HG03442 (cell line): ENCODE measurements at regions not wholly inside any gene's neighbourhood (a gene's known extent, or its start where the extent isn't known, plus 50 kb on each side); places are given as distances from the start of the nearest gene placed in this dataset.
A peak's percentile ranks its signal among the peaks of the same experiment; 100 is the strongest.
"Not testable (repeated sequence)": the region's sequence is repeated elsewhere in the genome, so short reads cannot be mapped to it uniquely, and the experiment has no call there.

Experiments used
- ATAC-seq: cut with Tn5 transposase; IDR thresholded peaks from one replicate; pipeline ENCODE4 v1.9.1; 2021; ENCODE audit warnings: mild to moderate bottlenecking, moderate library complexity; ENCODE audit not compliant: unreplicated experiment

DNA sequence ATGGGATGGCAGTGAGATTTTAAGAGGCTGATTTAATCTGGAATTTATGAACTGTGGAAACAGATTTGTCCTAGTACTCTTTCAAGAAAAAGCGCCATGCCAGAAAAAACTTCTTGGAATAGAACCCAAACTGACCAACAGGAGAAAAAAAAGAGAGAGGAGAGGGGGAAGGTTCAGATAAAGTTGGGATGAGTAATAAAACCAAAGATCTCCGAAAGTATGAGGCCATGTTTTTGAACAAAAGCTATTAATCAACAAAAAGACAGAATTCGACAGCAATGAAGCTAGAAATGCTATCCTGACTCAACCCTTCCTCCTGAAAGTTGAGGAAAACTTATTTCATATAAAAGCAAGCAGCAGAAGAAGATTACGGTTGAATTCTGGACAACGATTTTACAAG is 135.5 kb downstream of the CEMIP2 start:
- ATAC-seq: no peak

DNA sequence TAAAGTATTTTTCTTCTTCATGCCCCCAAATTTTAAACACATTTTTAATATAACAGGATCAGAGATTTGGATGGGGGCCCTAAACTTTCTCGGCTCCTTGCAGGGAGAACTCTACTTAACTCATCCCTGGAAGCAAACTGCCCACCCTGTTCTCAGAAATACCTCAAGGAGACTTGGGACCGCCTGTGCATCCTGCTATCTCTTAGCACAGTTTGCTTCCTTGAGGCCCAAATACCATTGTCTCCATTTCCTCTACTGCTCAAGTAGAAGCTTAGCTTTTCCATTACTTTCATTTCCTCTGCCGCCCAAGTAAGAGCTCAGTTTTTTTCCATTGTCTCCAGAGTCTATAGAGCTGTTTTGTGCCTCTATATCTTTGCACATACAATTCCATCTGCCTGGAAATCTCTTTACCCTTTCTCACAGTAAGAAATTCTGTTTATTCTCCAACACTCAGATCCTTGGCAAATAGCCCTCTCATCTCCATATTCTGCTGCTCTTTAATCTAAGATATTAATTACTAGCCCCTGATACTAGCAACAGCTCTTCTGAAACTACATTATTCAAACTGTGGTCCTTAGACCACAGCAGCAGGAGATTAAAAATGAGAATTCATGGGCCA is 137.8 kb downstream of the CEMIP2 start:
- ATAC-seq: no peak

DNA sequence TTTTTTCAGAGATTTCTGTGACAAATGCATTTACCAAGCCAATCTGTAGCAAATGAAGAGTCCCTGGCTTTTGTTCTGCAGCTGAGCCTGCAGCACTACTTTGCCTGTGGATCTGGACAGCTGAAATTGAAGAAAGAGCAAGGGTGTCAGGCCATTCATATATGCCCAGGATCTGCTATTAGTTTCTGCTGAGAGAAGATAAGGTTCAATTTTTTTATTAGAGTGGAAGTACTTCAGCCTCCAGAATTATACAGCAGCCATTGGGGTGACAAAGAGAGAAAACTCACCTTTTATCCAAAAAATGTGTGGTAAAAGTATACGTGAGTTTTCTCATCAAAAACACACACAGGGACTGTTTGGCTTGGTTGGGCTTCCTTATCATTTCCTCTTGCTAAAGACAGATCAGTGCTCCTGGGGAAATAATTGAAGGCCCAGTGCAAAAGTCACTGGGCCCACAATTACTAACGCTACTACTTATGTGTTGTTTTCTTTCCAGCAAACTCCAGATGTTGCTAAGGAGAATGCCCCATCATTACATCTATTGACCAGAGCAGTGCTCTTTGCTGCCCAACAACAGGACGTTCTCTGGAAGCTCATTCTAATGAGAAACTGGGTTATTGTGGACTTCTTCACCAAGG is 138.6 kb downstream of the CEMIP2 start:
- no peak for ATAC-seq

DNA sequence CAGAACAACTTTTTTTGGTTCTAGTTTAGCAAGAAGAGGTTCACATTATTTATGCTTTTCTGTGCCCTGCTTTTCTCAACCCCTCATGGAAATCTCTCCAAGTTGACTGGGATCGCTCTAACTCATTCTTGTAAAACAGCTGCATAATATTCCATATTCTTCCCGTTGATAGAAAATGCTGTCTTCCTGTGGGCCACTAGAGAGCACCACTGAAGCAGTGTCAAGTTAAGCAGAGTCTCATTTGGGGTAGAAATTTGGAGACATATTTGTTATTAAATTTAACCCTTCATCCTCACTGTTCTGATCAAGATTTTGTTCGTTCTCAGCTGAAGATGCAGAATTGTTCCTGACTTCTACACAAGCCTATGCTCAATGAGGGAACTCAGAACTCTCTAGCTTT is 140.1 kb downstream of the CEMIP2 start:
- ATAC-seq: no peak

DNA sequence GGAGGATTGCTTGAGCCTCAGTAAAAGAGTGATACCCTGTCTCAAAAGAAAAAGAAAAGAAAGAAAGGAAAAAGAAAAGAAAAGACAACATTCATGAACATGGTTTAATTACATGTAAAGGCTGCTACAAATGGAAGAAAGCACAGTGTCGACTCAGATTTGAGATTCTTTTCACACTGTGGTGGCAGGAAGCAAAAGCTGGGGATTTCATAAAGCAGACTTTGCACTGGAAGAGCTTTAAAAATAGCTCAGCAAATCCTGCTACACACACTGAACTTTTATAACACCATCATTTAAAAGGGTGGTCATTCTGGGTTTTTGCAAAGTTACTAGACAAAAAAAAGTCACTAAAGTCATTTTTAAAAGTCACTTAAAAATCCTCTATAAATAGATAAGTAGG is 140.8 kb downstream of the CEMIP2 start:
- no peak for ATAC-seq

DNA sequence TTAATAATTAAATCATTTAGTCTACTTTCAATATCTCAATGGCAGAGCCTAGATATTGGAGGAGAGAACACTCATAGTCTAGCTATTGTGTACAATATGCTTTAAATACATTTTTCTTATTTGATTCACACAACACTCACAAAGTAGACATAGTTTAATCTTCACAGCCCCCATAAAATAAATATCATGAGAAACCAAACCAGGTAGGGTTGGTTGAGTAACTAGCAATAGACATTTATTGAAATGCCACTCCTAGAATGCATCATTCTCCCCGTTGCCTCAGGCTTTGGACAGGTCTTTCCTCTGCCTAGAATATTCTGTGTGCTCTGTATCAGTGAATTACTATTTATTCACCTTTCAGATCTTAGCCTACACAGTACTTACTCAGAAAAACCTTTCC is 141.9 kb downstream of the CEMIP2 start:
- no peak for ATAC-seq

DNA sequence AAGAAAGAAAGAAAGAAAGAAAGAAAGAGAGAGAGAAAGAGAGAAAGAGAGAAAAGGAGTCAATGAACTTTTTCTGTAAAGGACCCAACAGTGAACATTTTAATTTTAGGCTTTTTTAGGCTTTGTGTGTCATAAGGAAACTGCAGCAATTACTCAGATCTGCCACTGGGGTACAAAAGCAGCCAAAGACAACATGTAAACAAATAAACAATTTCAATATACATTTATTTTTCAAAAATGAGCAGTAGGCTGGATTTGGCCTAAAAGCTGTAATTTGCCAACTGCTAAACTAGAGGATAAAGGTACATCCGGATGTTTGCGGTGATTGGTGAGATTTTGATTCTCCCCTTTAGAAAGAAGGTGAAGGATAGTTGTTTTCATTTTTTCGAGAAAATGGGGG is 143.6 kb downstream of the CEMIP2 start:
- no peak for ATAC-seq

DNA sequence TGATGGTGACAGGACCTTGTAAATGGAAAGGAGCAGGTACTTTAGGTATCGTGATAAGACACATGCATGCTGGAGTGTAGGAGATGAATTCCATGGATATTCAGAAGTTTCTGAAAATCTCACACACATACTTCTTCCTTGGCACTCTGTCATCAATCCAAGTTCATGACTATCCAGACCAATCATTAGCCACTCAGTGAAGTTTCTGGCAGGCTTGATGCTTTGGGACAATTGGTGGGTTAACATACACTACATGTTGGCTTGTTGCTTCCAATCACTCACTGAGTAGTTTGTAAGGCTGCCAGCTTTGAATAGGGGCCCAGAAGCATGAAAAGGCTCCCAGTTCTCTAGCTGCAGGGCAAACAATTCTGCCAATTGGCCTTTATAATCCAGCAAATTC is 147.6 kb downstream of the CEMIP2 start:
- ATAC-seq: no peak

DNA sequence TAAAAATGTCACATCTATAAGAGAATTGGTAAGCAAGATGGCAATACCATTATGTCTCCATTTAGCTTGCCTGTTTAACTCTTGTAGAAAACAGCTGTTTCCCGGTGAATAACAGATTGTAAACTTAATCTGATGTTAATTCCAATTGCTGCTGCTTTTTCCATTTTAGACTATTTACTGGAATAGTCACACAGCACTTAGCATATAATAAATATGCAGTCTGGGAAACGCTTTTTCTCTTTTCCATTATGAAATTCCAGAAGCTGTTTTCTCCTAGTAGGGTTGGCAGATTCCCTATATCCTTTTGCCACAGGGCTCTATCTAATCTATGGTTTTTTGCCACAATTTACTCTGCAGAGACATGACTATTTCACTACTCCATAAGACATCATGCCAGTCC is 148.0 kb downstream of the CEMIP2 start:
- no peak for ATAC-seq

DNA sequence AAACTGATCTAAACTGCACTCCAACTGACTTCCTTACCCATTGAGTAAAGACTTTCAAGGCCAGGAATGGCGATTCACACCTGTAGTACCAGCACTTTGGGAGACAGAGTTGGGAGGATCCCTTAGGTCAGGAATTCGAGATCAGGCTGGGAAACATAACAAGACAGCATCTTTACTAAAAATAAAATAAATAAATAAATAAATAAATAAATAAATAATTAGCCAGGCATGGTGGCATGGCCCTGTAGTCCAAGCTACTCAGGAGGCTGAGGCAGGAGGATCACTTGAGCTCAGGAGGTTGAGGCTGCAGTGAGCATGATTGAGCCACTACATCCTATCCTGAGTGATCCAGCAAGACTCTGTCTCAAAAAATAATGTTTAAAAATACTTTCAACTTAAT is 148.4 kb downstream of the CEMIP2 start:
- ATAC-seq: no peak

DNA sequence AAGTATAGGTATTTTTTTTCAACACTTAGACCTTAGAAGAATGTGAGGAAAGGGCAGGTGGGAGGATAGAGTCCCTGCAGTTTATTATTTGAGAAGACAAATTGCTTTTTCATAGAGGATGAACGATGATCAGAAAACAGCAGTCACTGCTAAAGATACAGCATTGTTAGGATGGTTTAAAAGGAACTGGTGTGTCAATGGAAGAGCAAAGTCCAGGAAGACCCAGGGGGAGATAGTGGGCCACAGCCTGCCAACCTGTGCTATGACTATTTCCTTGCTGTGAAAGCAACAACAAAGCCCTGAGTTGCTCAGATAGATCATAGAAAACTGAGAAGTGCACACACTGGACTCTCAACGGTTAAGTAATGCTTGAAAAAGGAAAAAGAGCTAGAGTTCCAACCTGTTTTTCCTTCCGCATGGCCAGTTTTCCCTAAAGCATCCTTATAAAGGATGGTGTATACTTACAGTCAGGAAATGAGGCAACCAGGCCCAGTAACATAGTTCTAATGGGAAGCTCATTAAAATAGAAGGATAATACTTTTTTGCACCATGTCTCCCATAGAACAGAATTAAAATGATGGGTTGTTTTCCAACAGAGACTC is 153.8 kb downstream of the CEMIP2 start:
- no peak for ATAC-seq

DNA sequence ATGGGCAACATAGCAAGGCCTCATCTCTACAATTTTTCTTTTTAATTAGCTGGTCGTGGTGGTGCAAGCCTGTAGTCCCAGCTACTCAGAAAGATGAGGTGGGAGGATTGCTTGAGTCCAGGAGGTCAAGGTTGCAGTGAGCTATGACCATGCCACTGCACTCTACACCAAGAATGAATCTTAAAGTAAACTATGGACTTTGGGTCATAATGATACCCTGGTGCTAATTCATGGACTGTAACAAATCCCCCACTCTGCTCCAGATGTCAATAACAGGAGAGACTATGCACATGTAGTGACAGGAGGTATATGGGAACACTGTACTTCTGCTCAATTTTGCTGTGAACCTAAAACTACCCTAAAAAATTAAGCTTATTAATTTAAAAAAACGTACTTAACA is 155.4 kb downstream of the CEMIP2 start:
- ATAC-seq: no peak

DNA sequence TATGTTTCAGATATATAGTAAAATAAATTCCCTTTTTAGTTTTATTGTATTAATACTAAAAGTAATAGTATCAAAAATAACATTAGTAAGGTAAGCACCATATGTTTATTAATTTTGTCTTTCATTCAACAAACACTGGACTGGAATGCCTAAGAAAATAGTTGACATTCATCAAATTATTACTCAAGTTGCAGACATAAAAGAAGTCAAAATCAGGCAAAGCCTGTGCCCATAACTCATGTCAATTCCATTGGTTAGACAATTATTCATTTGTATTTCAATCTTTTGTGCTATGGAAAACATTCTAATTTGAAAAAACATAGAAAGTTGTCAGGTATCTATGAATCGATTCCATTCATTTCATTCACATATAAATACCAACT is 158.9 kb downstream of the CEMIP2 start:
- ATAC-seq: no peak

DNA sequence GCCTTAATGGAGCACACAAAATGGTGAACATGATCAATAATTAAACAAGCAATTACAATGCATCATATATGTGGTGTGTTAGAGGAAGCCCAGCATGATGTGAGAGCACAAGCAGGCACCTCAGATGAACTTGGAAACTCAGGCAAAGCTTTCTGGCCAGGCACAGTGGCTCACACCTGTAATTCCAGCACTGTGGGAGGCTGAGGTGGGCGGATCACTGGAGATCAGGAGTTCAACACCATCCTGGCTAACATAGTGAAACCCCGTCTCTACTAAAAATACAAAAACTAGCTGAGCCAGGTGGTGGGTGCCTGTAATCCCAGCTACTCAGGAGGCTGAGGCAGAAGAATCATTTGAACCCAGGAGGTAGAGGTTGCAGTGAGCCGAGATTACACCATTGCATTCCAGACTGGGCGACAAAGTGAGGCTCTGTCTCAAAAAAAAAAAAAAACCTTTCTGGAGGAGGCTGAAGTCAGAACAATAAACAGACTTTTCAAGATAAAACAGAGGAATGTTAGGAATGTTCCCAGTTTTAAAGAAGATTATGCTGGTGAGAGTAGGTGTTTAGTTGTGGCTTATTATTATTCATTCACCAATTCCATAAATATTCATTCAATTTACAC is 159.4 kb downstream of the CEMIP2 start:
- ATAC-seq: no peak

DNA sequence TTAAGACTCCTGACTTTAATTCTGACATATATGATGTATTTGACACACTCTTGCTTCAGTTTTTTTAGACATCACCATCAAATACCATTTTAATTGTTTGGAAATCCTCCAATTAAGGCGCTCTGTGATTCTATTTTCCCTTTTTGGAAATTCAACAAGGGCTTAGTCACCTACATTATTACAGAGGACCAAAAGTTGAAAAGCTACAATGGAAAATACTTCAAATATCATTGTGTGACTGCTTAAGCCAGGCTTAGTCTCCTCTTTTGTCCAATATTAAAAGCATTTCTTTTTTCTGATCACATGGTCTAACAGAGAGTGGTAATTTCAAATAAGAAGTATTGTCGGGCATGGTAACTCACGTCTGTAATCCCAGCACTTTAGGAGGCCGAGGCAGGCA is 160.3 kb downstream of the CEMIP2 start:
- no peak for ATAC-seq

DNA sequence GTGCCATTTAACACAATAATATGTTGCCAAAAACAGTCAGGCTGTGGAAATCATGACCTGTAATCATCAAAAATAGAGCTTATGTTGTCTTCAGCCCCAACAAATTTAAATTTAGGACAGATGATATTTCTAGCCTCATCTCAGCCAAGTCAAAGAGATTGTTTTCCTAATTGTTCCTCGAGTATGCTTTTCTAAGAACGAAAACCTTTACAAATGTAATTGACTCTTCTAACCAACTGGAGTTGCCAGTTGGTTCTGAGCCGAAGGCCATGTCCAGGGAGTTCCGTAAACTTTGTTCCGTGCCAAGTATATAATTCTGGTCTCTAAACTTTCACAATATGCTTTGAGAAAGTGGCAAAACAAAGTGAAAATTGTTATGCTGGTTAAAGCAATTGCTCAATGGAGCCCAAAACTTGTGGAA is 160.8 kb downstream of the CEMIP2 start:
- no peak for ATAC-seq

DNA sequence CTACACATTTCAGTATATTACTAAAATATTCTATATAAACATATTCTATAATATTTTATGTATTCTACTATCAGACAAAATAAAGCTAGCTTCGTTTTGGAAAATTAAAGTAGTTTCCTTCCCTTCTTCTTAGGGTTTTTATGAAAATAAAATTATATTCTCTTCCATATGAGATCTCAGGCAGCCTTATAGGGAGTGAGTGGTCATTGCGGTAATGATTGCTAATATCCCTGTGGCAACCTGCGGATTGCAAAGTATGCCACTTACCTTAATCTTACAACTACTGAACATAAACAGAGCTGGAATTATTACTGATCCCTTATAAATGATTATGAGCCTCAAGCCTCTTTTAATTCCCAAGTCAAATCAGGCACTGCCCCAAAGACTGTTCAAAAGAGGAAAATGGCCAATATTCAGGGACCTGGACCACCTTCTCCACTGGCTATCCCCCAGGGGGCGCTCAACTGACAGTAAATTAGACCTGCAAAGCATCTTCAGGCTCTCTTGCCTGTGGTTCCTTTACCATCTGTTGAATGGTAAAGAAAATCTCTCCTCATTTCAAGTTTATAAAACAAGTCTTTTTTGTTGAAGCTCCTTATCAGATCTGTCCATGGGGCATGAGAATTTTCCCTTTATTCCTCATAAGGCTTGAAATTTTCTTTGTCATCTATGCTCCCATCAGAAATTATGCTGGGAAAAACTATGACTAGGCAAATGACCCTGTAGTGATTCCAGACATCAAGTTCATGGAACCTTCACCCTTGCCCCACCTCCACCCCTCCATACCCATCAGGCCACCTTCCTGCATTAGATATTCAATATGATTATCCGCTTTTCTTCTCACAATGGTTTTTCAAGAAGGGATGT is 163.9 kb downstream of the CEMIP2 start:
- peak; percentile 92 for ATAC-seq

DNA sequence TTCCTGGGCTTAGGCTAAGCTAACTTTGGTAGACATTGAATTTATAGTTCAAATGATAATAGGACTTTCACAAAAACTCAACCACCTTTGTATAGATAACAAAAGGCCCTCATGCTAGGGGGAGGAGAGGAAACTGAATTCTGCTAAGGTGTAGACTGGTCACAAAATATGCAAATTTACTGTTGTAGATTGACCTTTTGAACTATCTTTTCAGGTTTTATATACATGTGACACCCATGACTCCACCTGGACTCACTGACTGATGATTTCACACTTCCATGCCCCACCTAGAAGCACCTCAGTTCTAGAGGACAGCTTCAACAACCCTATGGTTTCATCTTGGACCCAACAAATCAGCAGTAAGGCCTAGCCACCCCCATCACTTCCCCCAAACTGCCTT is 165.7 kb downstream of the CEMIP2 start:
- ATAC-seq: no peak

DNA sequence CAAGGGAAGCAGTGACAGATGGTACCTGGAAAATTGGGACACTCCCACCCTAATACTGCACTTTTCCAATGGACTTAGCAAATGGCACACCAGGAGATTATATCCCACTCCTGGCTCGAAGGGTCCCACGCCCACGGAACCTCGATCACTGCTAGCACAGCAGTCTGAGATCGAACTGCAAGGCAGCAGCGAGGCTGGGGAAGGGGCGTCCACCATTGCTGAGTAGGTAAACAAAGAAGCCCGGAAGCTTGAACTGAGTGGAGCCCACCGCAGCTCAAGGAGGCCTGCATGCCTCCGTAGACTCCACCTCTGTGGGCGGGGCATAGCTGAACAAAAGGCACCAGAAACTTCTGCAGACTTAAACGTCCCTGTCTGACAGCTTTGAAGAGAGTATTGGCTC is 172.6 kb downstream of the CEMIP2 start:
- ATAC-seq: not testable (repeated sequence)

DNA sequence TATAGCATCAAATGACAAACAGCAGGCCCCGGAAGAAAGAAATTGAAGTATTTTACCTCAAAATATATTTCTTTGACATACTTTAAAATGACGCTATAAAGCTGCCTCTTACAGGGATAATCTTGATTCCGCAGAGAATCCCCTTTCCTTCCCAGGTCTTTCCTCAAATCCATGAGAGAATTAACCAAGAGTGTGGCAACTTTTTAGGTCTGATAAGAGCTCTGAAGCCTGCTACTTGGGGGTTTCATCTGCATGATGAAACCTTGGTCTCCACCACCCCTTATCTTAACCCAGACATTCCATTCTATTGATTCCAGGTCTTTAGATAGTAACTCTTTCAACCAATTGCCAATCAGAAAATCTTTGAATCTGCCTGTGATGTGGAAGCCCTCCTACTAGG is 173.8 kb downstream of the CEMIP2 start:
- no peak for ATAC-seq

DNA sequence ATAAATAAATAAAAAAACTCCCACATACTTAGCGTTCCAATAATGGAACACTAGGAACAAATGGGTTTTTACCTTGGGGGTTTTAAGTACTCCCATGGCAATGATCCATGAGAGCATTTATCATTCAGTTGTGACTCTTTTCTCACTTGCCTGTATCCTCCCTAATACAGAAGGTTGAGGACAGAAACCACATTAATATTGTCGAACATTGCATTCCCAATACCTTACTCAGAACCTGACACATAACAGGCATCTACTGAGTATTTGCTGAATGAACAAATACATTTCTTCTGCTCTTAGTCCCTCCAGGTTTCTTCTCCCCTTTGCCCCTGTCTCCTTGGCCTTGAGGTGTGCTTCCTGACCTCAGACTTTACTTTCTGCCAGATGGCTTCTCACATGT is 175.9 kb downstream of the CEMIP2 start:
- no peak for ATAC-seq
